ENCODE measurements at regions not wholly inside any gene's neighbourhood (a gene's known extent, or its start where the extent isn't known, plus 50 kb on each side); places are given as distances from the start of the nearest gene placed in this dataset.
A peak's percentile ranks its signal among the peaks of the same experiment; 100 is the strongest.

DNA sequence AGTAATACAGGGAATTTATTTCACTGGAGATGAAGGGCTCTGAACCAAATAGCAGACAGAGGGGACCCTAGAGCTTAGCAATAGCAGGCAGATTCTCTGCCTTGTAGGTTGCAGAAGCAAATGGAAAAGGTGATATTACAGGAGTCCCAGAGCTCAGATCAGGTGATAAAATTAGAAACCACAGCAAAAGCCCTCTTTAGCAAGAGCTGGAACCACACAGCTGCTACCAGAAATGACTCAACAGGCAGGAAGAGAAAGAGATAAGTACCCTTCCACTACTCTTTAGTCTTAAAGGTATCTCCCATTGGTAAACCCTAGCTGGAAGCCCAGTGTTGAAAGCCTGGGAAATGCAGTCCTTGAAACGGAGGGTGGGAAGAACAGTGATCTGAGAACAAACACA lies 535.6 kb upstream of the GHITM start:
- H3K27ac Mint-ChIP-seq (ENCODE audit: unreplicated experiment): no peak overlapping the region
- no peaks in the 10 kb centered on the region for H3K36me3 Mint-ChIP-seq (ENCODE audit: low read depth, unreplicated experiment)
- no peaks in the 10 kb centered on the region for H3K79me2 ChIP-seq (ENCODE audit: insufficient read depth, low read length)
- FAIRE-seq (no peak), DNase-seq (ENCODE audit: low read depth) (peak; percentile 87)
- peaks cover 33% of the 10 kb centered on the region for H3K4me1 Mint-ChIP-seq (ENCODE audit: low read depth, unreplicated experiment)
- no peaks in the 10 kb centered on the region for H3K27me3 ChIP-seq (ENCODE audit: insufficient read depth, low read length)
- TF ChIP-seq CTCF (IDR thresholded peaks at IDR 0.05; ENCODE audit: insufficient read depth, low read depth, low read length) (no peak), EZH2 (IDR thresholded peaks at IDR 0.05; ENCODE audit: insufficient read depth, low read length) (no peak)
- H4K20me1 ChIP-seq (ENCODE audit: insufficient read depth, low read length): no peaks in the 10 kb centered on the region
- no peaks in the 10 kb centered on the region for H3K36me3 ChIP-seq (ENCODE audit: insufficient read depth, low read length)
- H3K9me3 Mint-ChIP-seq (ENCODE audit: unreplicated experiment): peaks cover 7% of the 10 kb centered on the region
- H3K4me2 ChIP-seq (ENCODE audit: low read length): peak overlapping the region; percentile 40
- H3K9ac ChIP-seq (ENCODE audit: low read length): no peak overlapping the region
- H3K27me3 Mint-ChIP-seq (ENCODE audit: low read depth, unreplicated experiment): no peaks in the 10 kb centered on the region
- peaks cover 33% of the 10 kb centered on the region for H3K4me1 ChIP-seq (ENCODE audit: insufficient read depth, low read length)
- no peak overlapping the region for H2AFZ ChIP-seq (ENCODE audit: low read depth, low read length)
- no peak overlapping the region for H3K4me3 Mint-ChIP-seq (ENCODE audit: unreplicated experiment)
- no peak overlapping the region for H3K27ac ChIP-seq (ENCODE audit: low read depth, low read length)
- H3K9me3 ChIP-seq (ENCODE audit: insufficient read depth, low read depth, low read length): no peaks in the 10 kb centered on the region
- no peak overlapping the region for H3K4me3 ChIP-seq (ENCODE audit: insufficient read depth, low read depth, low read length)

DNA sequence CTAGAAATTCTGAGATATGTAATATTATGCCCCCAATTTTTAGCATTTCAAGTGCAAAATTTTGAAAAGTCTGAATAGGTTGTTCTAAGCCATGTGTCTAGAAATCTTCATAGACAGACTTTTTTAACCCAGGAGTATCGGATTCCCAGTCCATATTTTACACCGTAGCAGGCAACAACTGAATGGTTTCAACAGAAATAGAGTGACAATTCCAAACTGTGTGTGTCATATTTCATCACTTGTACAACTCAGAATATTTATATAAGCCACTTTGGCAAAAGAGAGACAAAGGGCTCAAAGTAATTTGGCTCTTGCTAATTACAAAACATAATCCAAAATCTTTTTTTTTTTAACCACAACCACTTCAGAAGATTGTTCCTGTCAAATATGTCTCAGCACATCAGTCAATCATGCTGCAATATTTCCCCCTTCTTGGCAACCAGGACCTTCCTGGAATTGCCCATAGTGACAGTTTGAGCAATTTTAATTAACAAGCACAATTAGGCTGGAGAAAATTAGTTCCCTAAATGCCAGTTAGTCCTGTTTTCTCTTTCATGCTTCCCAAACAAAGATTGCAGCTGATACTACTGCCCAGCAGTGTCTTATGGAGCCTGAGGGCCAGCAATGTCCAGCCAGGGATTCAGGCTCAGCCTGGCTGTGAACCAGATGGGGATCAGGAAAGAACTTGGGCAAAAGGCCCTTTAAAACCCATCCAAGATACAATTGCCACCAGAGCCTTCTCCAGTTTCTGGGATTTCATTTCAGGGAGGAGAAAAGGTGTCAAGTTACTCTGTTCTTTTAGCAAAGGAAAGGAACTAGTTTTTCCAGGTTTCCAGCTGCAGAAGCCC lies 533.3 kb upstream of the GHITM start:
- Histone ChIP-seq H3K9me3 (ENCODE audit: insufficient read depth, low read depth, low read length) (no peaks in the 10 kb centered on the region), H3K4me3 (ENCODE audit: insufficient read depth, low read depth, low read length) (no peak overlapping the region), H3K4me2 (ENCODE audit: low read length) (peak overlapping the region; percentile 16), H2AFZ (ENCODE audit: low read depth, low read length) (peak overlapping the region; percentile 58), H4K20me1 (ENCODE audit: insufficient read depth, low read length) (no peaks in the 10 kb centered on the region), H3K27me3 (ENCODE audit: insufficient read depth, low read length) (no peaks in the 10 kb centered on the region), H3K79me2 (ENCODE audit: insufficient read depth, low read length) (no peaks in the 10 kb centered on the region), H3K27ac (ENCODE audit: low read depth, low read length) (peak overlapping the region; percentile 43), H3K9ac (ENCODE audit: low read length) (no peak overlapping the region), H3K36me3 (ENCODE audit: insufficient read depth, low read length) (no peaks in the 10 kb centered on the region), H3K4me1 (ENCODE audit: insufficient read depth, low read length) (peaks cover 41% of the 10 kb centered on the region)
- Mint-ChIP-seq H3K36me3 (ENCODE audit: low read depth, unreplicated experiment) (no peaks in the 10 kb centered on the region), H3K27ac (ENCODE audit: unreplicated experiment) (peak overlapping the region; percentile 24), H3K4me1 (ENCODE audit: low read depth, unreplicated experiment) (peaks cover 33% of the 10 kb centered on the region), H3K4me3 (ENCODE audit: unreplicated experiment) (no peak overlapping the region), H3K9me3 (ENCODE audit: unreplicated experiment) (peaks cover 2% of the 10 kb centered on the region), H3K27me3 (ENCODE audit: low read depth, unreplicated experiment) (no peaks in the 10 kb centered on the region)
- DNase-seq (ENCODE audit: low read depth) (peak; percentile 39), FAIRE-seq (no peak)
- TF ChIP-seq EZH2 (IDR thresholded peaks at IDR 0.05; ENCODE audit: insufficient read depth, low read length) (no peak), CTCF (IDR thresholded peaks at IDR 0.05; ENCODE audit: insufficient read depth, low read depth, low read length) (no peak)
